ENCODE measurements at regions not wholly inside any gene's neighbourhood (a gene's known extent, or its start where the extent isn't known, plus 50 kb on each side); places are given as distances from the start of the nearest gene placed in this dataset.

DNA sequence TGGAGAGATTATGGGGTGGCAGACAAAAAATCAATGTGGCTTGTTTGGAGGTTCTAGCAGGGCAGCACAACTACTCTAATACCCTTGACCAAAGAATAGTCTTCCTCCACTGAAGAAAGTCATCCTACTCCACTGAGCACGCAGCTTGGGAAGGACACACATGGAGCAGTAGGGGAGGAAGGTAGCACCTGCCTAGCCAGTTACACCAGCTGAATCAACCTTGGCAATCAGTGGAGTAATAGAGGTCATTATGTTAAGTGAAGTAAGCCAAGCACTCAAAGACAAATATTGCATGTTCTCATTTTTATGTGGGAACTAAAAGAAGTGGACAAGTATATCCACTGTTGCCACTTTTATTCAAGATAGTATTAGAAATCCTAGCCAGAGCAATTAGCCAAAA, 555.8 kb upstream of the ALCAM start:
- TF ChIP-seq, protein P1, sequence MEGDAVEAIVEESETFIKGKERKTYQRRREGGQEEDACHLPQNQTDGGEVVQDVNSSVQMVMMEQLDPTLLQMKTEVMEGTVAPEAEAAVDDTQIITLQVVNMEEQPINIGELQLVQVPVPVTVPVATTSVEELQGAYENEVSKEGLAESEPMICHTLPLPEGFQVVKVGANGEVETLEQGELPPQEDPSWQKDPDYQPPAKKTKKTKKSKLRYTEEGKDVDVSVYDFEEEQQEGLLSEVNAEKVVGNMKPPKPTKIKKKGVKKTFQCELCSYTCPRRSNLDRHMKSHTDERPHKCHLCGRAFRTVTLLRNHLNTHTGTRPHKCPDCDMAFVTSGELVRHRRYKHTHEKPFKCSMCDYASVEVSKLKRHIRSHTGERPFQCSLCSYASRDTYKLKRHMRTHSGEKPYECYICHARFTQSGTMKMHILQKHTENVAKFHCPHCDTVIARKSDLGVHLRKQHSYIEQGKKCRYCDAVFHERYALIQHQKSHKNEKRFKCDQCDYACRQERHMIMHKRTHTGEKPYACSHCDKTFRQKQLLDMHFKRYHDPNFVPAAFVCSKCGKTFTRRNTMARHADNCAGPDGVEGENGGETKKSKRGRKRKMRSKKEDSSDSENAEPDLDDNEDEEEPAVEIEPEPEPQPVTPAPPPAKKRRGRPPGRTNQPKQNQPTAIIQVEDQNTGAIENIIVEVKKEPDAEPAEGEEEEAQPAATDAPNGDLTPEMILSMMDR (IDR thresholded peaks at IDR 0.05), result no peak
- H3K27me3 Mint-ChIP-seq (ENCODE audit: low read depth), result no peaks in the 10 kb centered on the region

DNA sequence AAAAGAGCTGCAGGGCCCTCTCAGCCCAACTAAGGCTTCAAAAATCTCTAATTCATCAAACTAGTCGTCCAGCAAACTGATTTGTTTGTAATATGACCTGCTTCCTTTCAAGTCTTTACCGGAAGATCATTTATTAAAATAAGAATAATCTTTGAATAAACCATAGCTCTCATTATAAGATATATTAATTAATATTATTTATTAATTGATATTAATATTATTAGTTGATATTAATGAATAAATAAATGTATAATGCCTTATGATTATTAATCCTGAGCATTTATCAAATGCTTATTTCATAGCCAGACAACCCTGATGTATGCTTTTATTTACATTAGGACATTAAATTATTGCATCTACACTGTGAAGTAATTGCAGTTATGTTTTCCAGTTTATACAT, 550.7 kb upstream of the ALCAM start:
- TF ChIP-seq, protein P1 (IDR thresholded peaks at IDR 0.05), result no peak
- Mint-ChIP-seq H3K4me1 (ENCODE audit: low read depth) (no peaks in the 10 kb centered on the region), H3K4me3 (ENCODE audit: unreplicated experiment) (no peak overlapping the region), H3K9me3 (ENCODE audit: low read depth) (peaks cover 12% of the 10 kb centered on the region), H3K27ac (ENCODE audit: unreplicated experiment) (no peak overlapping the region), H3K27me3 (ENCODE audit: low read depth) (no peaks in the 10 kb centered on the region), H3K36me3 (ENCODE audit: low read depth) (peaks cover 4% of the 10 kb centered on the region)
- no peak for DNase-seq (ENCODE audit: low spot score)

More for the DNA sequence above, 555.8 kb upstream of the ALCAM start:
- H3K4me1 Mint-ChIP-seq (ENCODE audit: low read depth), result no peaks in the 10 kb centered on the region
- no peak overlapping the region for H3K4me3 Mint-ChIP-seq (ENCODE audit: unreplicated experiment)
- no peaks in the 10 kb centered on the region for H3K36me3 Mint-ChIP-seq (ENCODE audit: low read depth)
- H3K9me3 Mint-ChIP-seq (ENCODE audit: low read depth), result peaks cover 8% of the 10 kb centered on the region
- no peak for DNase-seq (ENCODE audit: low spot score)
- H3K27ac Mint-ChIP-seq (ENCODE audit: unreplicated experiment), result no peak overlapping the region

DNA sequence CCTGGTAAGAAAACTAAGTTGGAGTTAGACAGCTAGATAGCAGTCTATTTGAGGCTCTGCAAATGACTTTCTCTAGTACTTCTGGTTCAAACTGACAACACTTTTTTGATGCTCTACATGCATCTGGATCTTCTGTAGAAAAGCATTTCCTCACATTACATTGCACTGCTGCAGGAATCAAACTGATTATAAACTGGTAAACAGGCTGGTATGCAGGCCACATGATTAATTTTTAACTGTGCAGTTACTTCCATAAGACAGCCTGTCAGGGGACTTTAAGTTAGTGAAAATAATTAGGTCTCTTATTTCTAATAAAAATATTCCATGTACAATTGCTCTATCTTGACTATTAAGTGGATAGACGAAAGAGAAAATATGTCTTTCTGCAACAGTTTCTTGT, 550.0 kb upstream of the ALCAM start:
- TF ChIP-seq, protein P1 (IDR thresholded peaks at IDR 0.05), result no peak
- no peak overlapping the region for H3K27ac Mint-ChIP-seq (ENCODE audit: unreplicated experiment)
- H3K9me3 Mint-ChIP-seq (ENCODE audit: low read depth), result peaks cover 17% of the 10 kb centered on the region
- peaks cover 6% of the 10 kb centered on the region for H3K36me3 Mint-ChIP-seq (ENCODE audit: low read depth)
- no peaks in the 10 kb centered on the region for H3K27me3 Mint-ChIP-seq (ENCODE audit: low read depth)
- no peak for DNase-seq (ENCODE audit: low spot score)
- H3K4me1 Mint-ChIP-seq (ENCODE audit: low read depth), result no peaks in the 10 kb centered on the region
- H3K4me3 Mint-ChIP-seq (ENCODE audit: unreplicated experiment), result no peak overlapping the region

DNA sequence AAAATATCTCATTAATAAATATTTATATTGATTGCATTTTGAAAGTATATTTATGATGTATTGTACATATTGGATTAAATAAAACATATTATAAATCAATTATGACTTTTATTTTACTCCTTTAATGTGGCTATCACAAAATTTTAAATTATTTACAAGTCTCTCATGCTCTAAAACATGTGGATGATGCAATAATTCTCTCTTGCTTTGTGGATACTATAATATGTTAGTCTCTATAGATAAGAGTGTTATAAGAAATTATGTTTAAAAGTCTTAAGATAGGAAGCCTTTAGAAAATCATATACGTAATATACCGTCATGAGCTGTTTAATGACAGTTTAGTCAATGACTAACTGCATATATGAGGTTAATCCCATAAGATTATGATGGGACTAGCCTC, 547.4 kb upstream of the ALCAM start:
- DNase-seq (ENCODE audit: low spot score), result no peak
- TF ChIP-seq, protein P1 (IDR thresholded peaks at IDR 0.05), result no peak
- no peaks in the 10 kb centered on the region for H3K4me1 Mint-ChIP-seq (ENCODE audit: low read depth)
- H3K27ac Mint-ChIP-seq (ENCODE audit: unreplicated experiment), result no peak overlapping the region
- no peaks in the 10 kb centered on the region for H3K27me3 Mint-ChIP-seq (ENCODE audit: low read depth)
- H3K9me3 Mint-ChIP-seq (ENCODE audit: low read depth), result peaks cover 14% of the 10 kb centered on the region
- no peak overlapping the region for H3K4me3 Mint-ChIP-seq (ENCODE audit: unreplicated experiment)
- peaks cover 6% of the 10 kb centered on the region for H3K36me3 Mint-ChIP-seq (ENCODE audit: low read depth)

DNA sequence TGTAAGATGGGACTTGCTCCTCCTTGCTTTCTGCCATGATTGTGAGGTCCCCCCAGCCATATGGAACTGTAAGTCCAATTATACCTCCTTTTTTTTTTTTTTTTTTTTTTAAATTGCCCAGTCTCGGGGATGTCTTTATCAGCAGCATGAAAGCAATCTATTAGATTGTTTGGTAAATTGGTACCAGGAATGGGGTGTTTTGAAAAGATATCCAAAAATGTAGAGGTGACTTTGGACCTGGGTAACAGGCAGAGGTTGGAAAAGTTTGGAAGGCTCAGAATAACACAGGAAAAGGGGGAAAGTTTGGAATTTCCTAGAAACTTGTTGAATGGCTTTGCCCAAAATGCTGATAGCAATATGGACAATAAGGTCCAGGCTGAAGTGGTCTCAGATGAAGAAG, 545.8 kb upstream of the ALCAM start:
- H3K27me3 Mint-ChIP-seq (ENCODE audit: low read depth), result no peaks in the 10 kb centered on the region
- H3K4me1 Mint-ChIP-seq (ENCODE audit: low read depth), result peaks cover 13% of the 10 kb centered on the region
- DNase-seq (ENCODE audit: low spot score), result no peak
- H3K9me3 Mint-ChIP-seq (ENCODE audit: low read depth), result peaks cover 14% of the 10 kb centered on the region
- H3K4me3 Mint-ChIP-seq (ENCODE audit: unreplicated experiment), result no peak overlapping the region
- no peak overlapping the region for H3K27ac Mint-ChIP-seq (ENCODE audit: unreplicated experiment)
- TF ChIP-seq, protein P1 (IDR thresholded peaks at IDR 0.05), result no peak
- H3K36me3 Mint-ChIP-seq (ENCODE audit: low read depth), result peaks cover 6% of the 10 kb centered on the region
